ENCODE measurements at regions not wholly inside any gene's neighbourhood (a gene's known extent, or its start where the extent isn't known, plus 50 kb on each side); places are given as distances from the start of the nearest gene placed in this dataset.

DNA sequence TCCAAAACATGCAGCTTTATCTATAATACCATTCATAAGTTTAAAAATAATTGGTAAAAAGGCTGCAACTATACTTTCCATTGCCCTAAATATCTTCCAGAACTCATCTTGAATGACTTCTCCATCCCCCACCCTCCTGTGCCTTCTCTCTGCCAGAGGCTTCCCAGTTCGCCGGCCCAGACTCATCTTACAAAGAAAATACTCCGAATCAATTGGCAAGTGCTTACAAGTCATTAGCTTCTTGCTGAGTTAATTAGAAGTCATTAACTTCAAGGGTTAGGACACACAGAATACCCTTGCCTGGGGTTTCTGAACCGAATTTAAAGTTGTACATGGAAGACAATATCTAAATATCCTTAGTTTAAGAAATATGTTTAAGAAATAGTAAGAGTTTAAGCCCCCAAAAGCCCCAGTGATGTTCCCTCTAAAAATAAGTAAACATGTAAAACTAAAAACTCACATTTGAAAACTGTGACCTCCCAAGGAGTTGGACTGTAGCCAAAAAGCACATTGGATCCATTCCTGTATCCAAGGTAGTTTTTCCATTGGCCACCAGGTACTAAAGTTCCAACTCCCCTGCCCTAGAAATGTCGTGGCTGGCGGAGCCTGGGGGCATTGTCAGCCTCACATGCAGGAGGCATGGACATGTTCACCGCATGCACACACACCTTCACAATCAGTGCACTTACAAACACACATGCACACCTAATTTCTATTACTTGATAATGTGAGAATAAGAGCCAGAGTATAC lies 535.2 kb upstream of the FAT1 start:
- Histone ChIP-seq H2BK15ac (ENCODE audit: low read depth, low read length) (no peak overlapping the region), H3K4me1 (ENCODE audit: control insufficient read depth, insufficient read depth, low read length) (peaks cover 3% of the 10 kb centered on the region; the same call in 1 of the 2 replicates), H4K8ac (ENCODE audit: low read depth in 2 of 2, low read length in 2 of 2) (no peak overlapping the region), H3K4me2 (ENCODE audit: low read depth, low read length) (no peak overlapping the region), H4K20me1 (ENCODE audit: insufficient read depth, low read length) (no peaks in the 10 kb centered on the region), H3K9ac (ENCODE audit: low read depth, low read length) (no peak overlapping the region), H4K5ac (ENCODE audit: low read depth, low read length) (no peak overlapping the region), H3K14ac (replicated peaks; ENCODE audit: low read depth, low read length) (no peak overlapping the region), H3K79me1 (ENCODE audit: low read depth in 1 of 2, low read length in 2 of 2) (no peaks in the 10 kb centered on the region), H2AK9ac (replicated peaks; ENCODE audit: low read depth, low read length, poor library complexity) (no peak overlapping the region), H3K9me1 (ENCODE audit: insufficient read depth, low read length) (no peaks in the 10 kb centered on the region), H3K56ac (ENCODE audit: extremely low read depth, insufficient read depth, low read length) (no peak overlapping the region), H3K9me3 (ENCODE audit: control insufficient read depth, insufficient read depth, low read length) (no peaks in the 10 kb centered on the region), H3K27me3 (ENCODE audit: control insufficient read depth, insufficient read depth, low read length) (no peaks in the 10 kb centered on the region), H3K4ac (ENCODE audit: low read depth, low read length) (no peak overlapping the region), H3K18ac (ENCODE audit: low read depth, low read length) (no peak overlapping the region), H3K23ac (ENCODE audit: low read depth, low read length) (no peak overlapping the region), H3K4me3 (ENCODE audit: insufficient read depth, low read depth, low read length) (no peak overlapping the region), H3K36me3 (ENCODE audit: control insufficient read depth, insufficient read depth, low read length) (no peaks in the 10 kb centered on the region), H4K91ac (ENCODE audit: insufficient read depth, low read depth, low read length) (no peak overlapping the region), H2BK20ac (ENCODE audit: low read depth, low read length) (no peak overlapping the region), H3K27ac (ENCODE audit: insufficient read depth, low read length) (no peak overlapping the region), H2BK120ac (ENCODE audit: low read depth, low read length) (no peak overlapping the region), H2AFZ (replicated peaks; ENCODE audit: low read length, poor library complexity) (no peak overlapping the region), H2AK5ac (ENCODE audit: low read depth, low read length) (no peak overlapping the region), H2BK5ac (ENCODE audit: low read depth, low read length, poor library complexity, severe bottlenecking) (no peak overlapping the region)
- in situ Hi-C loops (cut with MboI; ENCODE audit: low sequenced_read_pairs): no loop called here
- no peak for ATAC-seq (ENCODE audit: low read depth)
- TF ChIP-seq MAZ (IDR thresholded peaks at IDR 0.05; ENCODE audit: borderline replicate concordance, low read depth, low read length): no peak
- no peak for TF ChIP-seq RFX5 (IDR thresholded peaks at IDR 0.05; ENCODE audit: low read depth, low read length)
- no peak for TF ChIP-seq NFE2L2 (IDR thresholded peaks at IDR 0.05; ENCODE audit: low read depth, low read length)
- no peak for TF ChIP-seq MAFK (IDR thresholded peaks at IDR 0.05; ENCODE audit: low read depth, low read length)
- ChIA-PET CTCF (no interaction called here), POLR2A (ENCODE audit: unreplicated experiment) (no interaction called here)
- no peak for DNase-seq
- WGBS, 2 experiments (ENCODE audit: extremely low coverage in 2 of 2, insufficient read length in 1 of 2): no CpG with 5 or more reads among the region's 7 CpGs
- intact Hi-C loops (cut with micrococcal nuclease): no loop called here
- dilution Hi-C loops (cut with HindIII; ENCODE audit: low sequenced_read_pairs, unreplicated experiment): no loop called here
- BruUV-seq (replicated peaks): no TSS peak
